ENCODE measurements at regions not wholly inside any gene's neighbourhood (a gene's known extent, or its start where the extent isn't known, plus 50 kb on each side); places are given as distances from the start of the nearest gene placed in this dataset.

DNA sequence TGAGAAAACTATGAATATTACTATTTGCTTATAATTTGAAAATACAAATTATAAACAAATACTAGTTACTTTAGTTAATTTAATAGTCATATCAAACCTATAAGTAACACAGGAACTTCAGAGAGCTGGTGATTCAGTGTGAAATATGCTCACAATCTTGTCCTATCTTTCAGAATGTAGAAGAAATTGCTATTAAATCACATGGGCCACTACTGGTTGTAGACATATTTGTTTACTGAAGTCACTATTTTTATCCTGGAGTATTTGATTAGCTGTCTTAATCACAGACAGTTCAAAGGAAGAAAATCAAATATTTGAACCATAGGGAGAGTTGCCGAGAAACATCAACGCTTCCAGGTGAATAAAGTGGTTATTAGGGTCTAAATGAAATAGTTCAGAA lies 187.6 kb upstream of the ANO3 start:
- Histone ChIP-seq H3K9ac (no peak overlapping the region), H3K36me3 (ENCODE audit: insufficient read depth) (no peaks in the 10 kb centered on the region), H3K4me2 (no peak overlapping the region), H4K20me1 (ENCODE audit: insufficient read depth) (no peaks in the 10 kb centered on the region), H3K4me3 (IDR thresholded peaks at IDR 0.05; ENCODE audit: insufficient read depth, low read depth, low read length) (no peak overlapping the region), H3K27me3 (ENCODE audit: insufficient read depth, low read depth) (no peaks in the 10 kb centered on the region), H3K4me1 (ENCODE audit: low read depth, poor library complexity, severe bottlenecking) (no peaks in the 10 kb centered on the region), H3K27ac (no peak overlapping the region), H3K79me2 (ENCODE audit: insufficient read depth, low read depth) (no peaks in the 10 kb centered on the region), H2AFZ (ENCODE audit: low read depth) (no peak overlapping the region)
- no peak for TF ChIP-seq CTCF (conservative IDR thresholded peaks at IDR 0.05; ENCODE audit: low read depth, low read length)

- Histone ChIP-seq H3K4me3 (IDR thresholded peaks at IDR 0.05; ENCODE audit: insufficient read depth, low read depth, low read length) (no peak overlapping the region), H3K79me2 (ENCODE audit: insufficient read depth, low read depth) (no peaks in the 10 kb centered on the region), H3K9ac (no peak overlapping the region), H3K4me2 (no peak overlapping the region), H3K4me1 (ENCODE audit: low read depth, poor library complexity, severe bottlenecking) (no peaks in the 10 kb centered on the region), H4K20me1 (ENCODE audit: insufficient read depth) (no peaks in the 10 kb centered on the region), H3K27ac (no peak overlapping the region), H2AFZ (ENCODE audit: low read depth) (no peak overlapping the region), H3K36me3 (ENCODE audit: insufficient read depth) (no peaks in the 10 kb centered on the region), H3K27me3 (ENCODE audit: insufficient read depth, low read depth) (no peaks in the 10 kb centered on the region)
- no peak for TF ChIP-seq CTCF (conservative IDR thresholded peaks at IDR 0.05; ENCODE audit: low read depth, low read length)
Observed at GRCh38 chr11:26144911-26145310, 187.0 kb upstream of the ANO3 start.

- H3K4me1 ChIP-seq (ENCODE audit: low read depth, poor library complexity, severe bottlenecking) = no peaks in the 10 kb centered on the region
- TF ChIP-seq CTCF (conservative IDR thresholded peaks at IDR 0.05; ENCODE audit: low read depth, low read length) = no peak
- H3K27ac ChIP-seq = no peak overlapping the region
- H3K36me3 ChIP-seq (ENCODE audit: insufficient read depth) = no peaks in the 10 kb centered on the region
- no peak overlapping the region for H3K4me2 ChIP-seq
- H3K79me2 ChIP-seq (ENCODE audit: insufficient read depth, low read depth) = no peaks in the 10 kb centered on the region
- no peaks in the 10 kb centered on the region for H4K20me1 ChIP-seq (ENCODE audit: insufficient read depth)
- H3K9ac ChIP-seq = no peak overlapping the region
- no peaks in the 10 kb centered on the region for H3K27me3 ChIP-seq (ENCODE audit: insufficient read depth, low read depth)
- H3K4me3 ChIP-seq (IDR thresholded peaks at IDR 0.05; ENCODE audit: insufficient read depth, low read depth, low read length) = no peak overlapping the region
- H2AFZ ChIP-seq (ENCODE audit: low read depth) = no peak overlapping the region
Observed at GRCh38 chr11:26149585-26149984, 182.3 kb upstream of the ANO3 start.

DNA sequence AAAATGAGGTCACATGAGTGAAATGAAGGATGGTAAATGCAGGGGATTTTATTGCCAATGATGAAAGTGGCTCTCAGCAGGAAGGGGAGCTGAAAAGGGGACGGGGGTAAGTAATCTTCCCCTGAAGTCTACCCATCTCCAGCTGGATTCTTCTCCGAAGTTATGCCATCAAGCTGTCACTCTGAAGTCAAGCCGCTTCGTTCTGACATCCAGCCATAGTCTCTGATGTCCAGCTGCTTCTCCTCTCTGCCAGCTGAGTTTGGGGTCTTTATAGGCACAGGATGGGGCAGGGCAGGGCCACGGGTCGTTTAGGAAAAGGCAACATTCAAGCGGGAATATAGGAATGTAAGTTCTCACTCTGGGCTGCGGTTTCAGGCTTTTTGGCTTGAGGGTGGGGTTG lies 181.9 kb upstream of the ANO3 start:
- no peak overlapping the region for H3K4me3 ChIP-seq (IDR thresholded peaks at IDR 0.05; ENCODE audit: insufficient read depth, low read depth, low read length)
- no peaks in the 10 kb centered on the region for H3K36me3 ChIP-seq (ENCODE audit: insufficient read depth)
- no peak overlapping the region for H3K9ac ChIP-seq
- no peak overlapping the region for H3K27ac ChIP-seq
- no peaks in the 10 kb centered on the region for H3K79me2 ChIP-seq (ENCODE audit: insufficient read depth, low read depth)
- H2AFZ ChIP-seq (ENCODE audit: low read depth) = no peak overlapping the region
- H3K27me3 ChIP-seq (ENCODE audit: insufficient read depth, low read depth) = no peaks in the 10 kb centered on the region
- H4K20me1 ChIP-seq (ENCODE audit: insufficient read depth) = no peaks in the 10 kb centered on the region
- no peaks in the 10 kb centered on the region for H3K4me1 ChIP-seq (ENCODE audit: low read depth, poor library complexity, severe bottlenecking)
- no peak for TF ChIP-seq CTCF (conservative IDR thresholded peaks at IDR 0.05; ENCODE audit: low read depth, low read length)
- H3K4me2 ChIP-seq = no peak overlapping the region

DNA sequence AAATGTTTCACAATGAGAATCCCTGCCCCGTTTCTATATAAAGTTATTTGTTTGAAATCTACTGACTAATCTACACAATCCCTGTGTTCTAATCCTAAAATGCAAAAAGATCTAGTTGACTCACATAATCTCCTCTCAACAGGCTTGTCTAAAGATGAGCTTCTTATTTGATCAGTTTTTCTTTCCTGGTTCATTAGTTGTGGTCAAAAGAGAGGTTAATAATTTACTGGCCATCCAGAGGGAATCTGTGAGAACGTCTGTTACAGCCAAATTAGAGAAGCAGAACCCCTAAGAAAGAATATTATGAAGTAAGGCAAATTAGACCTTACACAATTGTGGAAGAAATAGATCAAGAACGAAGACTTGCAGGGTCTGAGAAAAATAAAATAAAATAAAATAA lies 173.7 kb upstream of the ANO3 start:
- no peak overlapping the region for H3K9ac ChIP-seq
- no peak for TF ChIP-seq CTCF (conservative IDR thresholded peaks at IDR 0.05; ENCODE audit: low read depth, low read length)
- H4K20me1 ChIP-seq (ENCODE audit: insufficient read depth) = no peaks in the 10 kb centered on the region
- no peaks in the 10 kb centered on the region for H3K36me3 ChIP-seq (ENCODE audit: insufficient read depth)
- H3K79me2 ChIP-seq (ENCODE audit: insufficient read depth, low read depth) = no peaks in the 10 kb centered on the region
- no peaks in the 10 kb centered on the region for H3K27me3 ChIP-seq (ENCODE audit: insufficient read depth, low read depth)
- H2AFZ ChIP-seq (ENCODE audit: low read depth) = no peak overlapping the region
- no peak overlapping the region for H3K4me3 ChIP-seq (IDR thresholded peaks at IDR 0.05; ENCODE audit: insufficient read depth, low read depth, low read length)
- H3K27ac ChIP-seq = no peak overlapping the region
- no peak overlapping the region for H3K4me2 ChIP-seq
- no peaks in the 10 kb centered on the region for H3K4me1 ChIP-seq (ENCODE audit: low read depth, poor library complexity, severe bottlenecking)

Measured in KMS-11 (cell line).